Pancreas (tissue), 10 donors: ENCODE measurements at regions not wholly inside any gene's neighbourhood (a gene's known extent, or its start where the extent isn't known, plus 50 kb on each side); places are given as distances from the start of the nearest gene placed in this dataset.

Experiments
- ATAC-seq, 4 donors: fragments of 200-7000 bp; cut with Tn5 transposase; one replicate each; pipeline versions ENCODE4 v1.8.0 to v1.9.1; 2020; ENCODE audit warnings: mild to moderate bottlenecking in 4 of 4, moderate library complexity in 4 of 4
- DNase-seq, 6 donors: peaks; one replicate each; pipeline ENCODE4 v3.0.0-alpha.2; 2020
- FAIRE-seq: peaks from 2 replicates; lab custom pipeline; 2012; peaks lifted over from hg19 to GRCh38; lab: Jason Lieb, UNC
- H3K27ac ChIP-seq, 4 donors: fragments of 200-600 bp; sonication (generic); 1 replicate in 3 of 4; 2 replicates in 1 of 4; pipeline versions ENCODE4 v1.5.0 to v1.8.0; 2020
- H3K27me3 ChIP-seq, 4 donors: fragments of 200-600 bp; one replicate each; pipeline ENCODE4 v1.8.0; 2021
- H3K36me3 ChIP-seq, 3 donors: fragments of 200-600 bp; sonication (generic) in 1 of 3; one replicate each; pipeline versions ENCODE4 v1.5.0 to v1.8.0; 2020 to 2021
- H3K4me1 ChIP-seq, 3 donors: fragments of 200-600 bp; one replicate each; pipeline ENCODE4 v1.8.0; 2021
- H3K4me3 ChIP-seq, 4 donors: fragments of 200-600 bp; sonication (generic) in 2 of 4; one replicate each; pipeline versions ENCODE4 v1.5.0 to v1.8.0; 2020 to 2021
- H3K9me3 ChIP-seq, 4 donors: fragments of 200-600 bp; one replicate each; pipeline ENCODE4 v1.8.0; 2021
- WGBS, 2 donors: extraction: QIAGEN DNeasy Blood & Tissue Kit; methylation state at CpG; one replicate each; pipeline ENCODE4 v1.1.7; 2013; 5-methylcytosine and 5-hydroxymethylcytosine counted together
- intact Hi-C, 3 donors: fragments of 100-400 bp; cut with DNase I; formaldehyde crosslinking; loops; one replicate each; pipeline versions ENCODE4 v1.11.1 to v1.14.2; 2022
- TF ChIP-seq, protein P1 (sequence below), 4 donors: fragments of 200-600 bp; sonication (generic) in 3 of 4; IDR thresholded peaks; one replicate each; pipeline versions ENCODE4 v1.5.0 to v1.8.0; 2021; ENCODE audit warnings: antibody characterized with exemption in 4 of 4
- donor health status: healthy with polysubstance abuse.
- donor health status: DM: no; HTN: no; CAD: no; lungs with moderate emphysema.
- donor health status: DM: no; HTN: no; CAD: no.
- donor health status: control.
- donor health status: control.
- donor health status: Bipolar disorder and iron deficiency.
- donor health status: DM: yes; HTN: yes; CAD: no.
- donor health status: DM: no; HTN: no; CAD: no.
- donor health status: DM: no; HTN: no; CAD: no.
- donor health status: DM: yes; HTN: yes; CAD: no.

GRCh38 chr18:77862066-77862757 is 612.6 kb downstream of the GALR1 start:
- no peaks in the 10 kb centered on the region for H3K9me3 ChIP-seq
- no peak for ATAC-seq
- no peak for FAIRE-seq
- no peak overlapping the region for H3K4me3 ChIP-seq
- H3K36me3 ChIP-seq, result no peaks in the 10 kb centered on the region
- H3K27me3 ChIP-seq, result no peaks in the 10 kb centered on the region
- intact Hi-C loops, result no loop called here
- WGBS, 2 donors, result 59 to 67% methylated on average over 7 of the region's 7 CpGs
- H3K4me1 ChIP-seq, result no peaks in the 10 kb centered on the region
- TF ChIP-seq, protein P1, sequence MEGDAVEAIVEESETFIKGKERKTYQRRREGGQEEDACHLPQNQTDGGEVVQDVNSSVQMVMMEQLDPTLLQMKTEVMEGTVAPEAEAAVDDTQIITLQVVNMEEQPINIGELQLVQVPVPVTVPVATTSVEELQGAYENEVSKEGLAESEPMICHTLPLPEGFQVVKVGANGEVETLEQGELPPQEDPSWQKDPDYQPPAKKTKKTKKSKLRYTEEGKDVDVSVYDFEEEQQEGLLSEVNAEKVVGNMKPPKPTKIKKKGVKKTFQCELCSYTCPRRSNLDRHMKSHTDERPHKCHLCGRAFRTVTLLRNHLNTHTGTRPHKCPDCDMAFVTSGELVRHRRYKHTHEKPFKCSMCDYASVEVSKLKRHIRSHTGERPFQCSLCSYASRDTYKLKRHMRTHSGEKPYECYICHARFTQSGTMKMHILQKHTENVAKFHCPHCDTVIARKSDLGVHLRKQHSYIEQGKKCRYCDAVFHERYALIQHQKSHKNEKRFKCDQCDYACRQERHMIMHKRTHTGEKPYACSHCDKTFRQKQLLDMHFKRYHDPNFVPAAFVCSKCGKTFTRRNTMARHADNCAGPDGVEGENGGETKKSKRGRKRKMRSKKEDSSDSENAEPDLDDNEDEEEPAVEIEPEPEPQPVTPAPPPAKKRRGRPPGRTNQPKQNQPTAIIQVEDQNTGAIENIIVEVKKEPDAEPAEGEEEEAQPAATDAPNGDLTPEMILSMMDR (IDR thresholded peaks at IDR 0.05), result no peak
- no peak overlapping the region for H3K27ac ChIP-seq
- DNase-seq, result no peak

DNA sequence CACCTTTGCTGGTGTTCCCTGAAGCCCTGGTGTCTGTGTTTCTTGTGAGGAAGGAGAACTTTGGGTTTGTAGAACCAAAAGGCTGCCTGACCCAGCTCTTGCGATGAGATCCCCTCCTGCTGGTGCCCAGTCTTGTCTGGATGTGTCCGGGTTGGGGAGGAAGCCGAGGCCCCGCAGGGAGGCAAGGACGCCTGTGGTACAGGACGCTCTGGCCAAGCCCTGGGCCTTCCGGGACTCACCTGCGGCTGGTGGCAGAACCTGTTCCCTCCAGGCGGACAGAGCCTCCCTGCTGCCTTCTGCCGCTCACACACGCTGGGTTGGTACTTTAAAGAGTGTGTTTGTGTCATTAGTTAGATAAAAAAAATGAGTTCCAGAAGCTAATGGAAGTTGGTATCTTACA is 616.2 kb downstream of the GALR1 start:
- Histone ChIP-seq H3K36me3 (no peaks in the 10 kb centered on the region), H3K27me3 (no peaks in the 10 kb centered on the region), H3K4me3 (no peak overlapping the region), H3K4me1 (no peaks in the 10 kb centered on the region), H3K9me3 (no peaks in the 10 kb centered on the region), H3K27ac (no peak overlapping the region)
- DNase-seq, result no peak
- WGBS, 2 donors, result 76 to 78% methylated on average over 11 of the region's 11 CpGs
- no peak for FAIRE-seq
- ATAC-seq, result no peak
- TF ChIP-seq, protein P1 (IDR thresholded peaks at IDR 0.05), result no peak
- intact Hi-C loops, result no loop called here

GRCh38 chr18:77866351-77866750 is 616.7 kb downstream of the GALR1 start:
- WGBS, 2 donors, result 50 to 60% methylated on average over 8 of the region's 8 CpGs
- TF ChIP-seq, protein P1 (IDR thresholded peaks at IDR 0.05), result no peak
- ATAC-seq, result no peak
- Histone ChIP-seq H3K4me1 (no peaks in the 10 kb centered on the region), H3K27me3 (no peaks in the 10 kb centered on the region), H3K4me3 (no peak overlapping the region), H3K9me3 (no peaks in the 10 kb centered on the region), H3K27ac (no peak overlapping the region), H3K36me3 (no peaks in the 10 kb centered on the region)
- FAIRE-seq, result no peak
- intact Hi-C loops, result no loop called here
- DNase-seq, result no peak

DNA sequence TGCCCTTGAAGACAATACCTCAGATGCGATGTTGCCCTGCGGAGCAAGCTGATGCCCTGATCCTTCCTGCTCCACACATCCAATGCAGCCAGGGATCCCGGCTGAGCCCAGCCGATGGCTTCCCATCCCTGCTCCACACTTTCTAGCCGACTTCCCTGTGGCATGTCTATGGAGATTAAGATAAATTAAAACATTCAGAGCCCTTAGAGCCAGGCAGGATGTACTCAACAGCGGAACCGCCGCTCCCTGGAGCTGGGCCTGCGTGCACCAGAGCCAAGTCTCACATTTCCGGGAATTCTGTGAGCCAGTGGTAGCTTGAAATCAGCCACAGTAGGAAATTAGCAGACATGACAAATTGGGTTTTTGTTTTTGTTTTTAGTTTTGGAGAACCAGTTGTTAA is 620.6 kb downstream of the GALR1 start:
- peak in 3 of 4 donors; percentile 49 to 72 (median 51) for ATAC-seq
- DNase-seq, result peak in 1 of 6 donors; percentile 15
- Histone ChIP-seq H3K36me3 (no peaks in the 10 kb centered on the region), H3K27ac (peak overlapping the region in 1 of 4 donors; percentile 44), H3K4me1 (no peaks in the 10 kb centered on the region), H3K9me3 (no peaks in the 10 kb centered on the region), H3K4me3 (no peak overlapping the region), H3K27me3 (no peaks in the 10 kb centered on the region)
- no peak for FAIRE-seq
- intact Hi-C loops, result no loop called here
- TF ChIP-seq, protein P1 (IDR thresholded peaks at IDR 0.05), result no peak
- 46 to 58% methylated on average over 10 of the region's 10 CpGs for WGBS, 2 donors

DNA sequence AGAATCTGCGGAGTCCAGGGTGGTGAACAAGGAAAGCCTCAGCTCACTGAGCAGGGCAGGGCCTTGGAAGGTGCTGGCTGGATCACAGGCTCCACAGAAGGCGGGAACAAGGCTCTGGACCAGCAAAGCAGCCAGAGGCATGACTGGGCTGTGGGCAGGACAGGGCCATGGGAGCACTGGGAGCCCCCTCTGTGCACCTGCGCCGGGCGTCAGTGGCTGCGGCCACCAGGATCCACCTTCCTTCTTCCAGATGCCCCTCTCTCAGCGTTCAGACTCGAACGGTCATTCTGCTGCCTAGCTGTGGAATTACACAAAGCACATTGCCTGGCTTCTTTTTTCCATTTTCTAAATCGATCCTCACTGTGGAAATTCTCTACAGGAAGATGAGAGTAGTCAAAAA is 621.2 kb downstream of the GALR1 start:
- H3K36me3 ChIP-seq, result no peaks in the 10 kb centered on the region
- ATAC-seq (no peak), FAIRE-seq (no peak), DNase-seq (no peak)
- no peak overlapping the region for H3K27ac ChIP-seq
- TF ChIP-seq, protein P1 (IDR thresholded peaks at IDR 0.05), result no peak
- H3K4me1 ChIP-seq, result no peaks in the 10 kb centered on the region
- H3K27me3 ChIP-seq, result no peaks in the 10 kb centered on the region
- H3K9me3 ChIP-seq, result no peaks in the 10 kb centered on the region
- intact Hi-C loops, result no loop called here
- H3K4me3 ChIP-seq, result no peak overlapping the region
- 66 to 80% methylated on average over 10 of the region's 10 CpGs for WGBS, 2 donors
